LNCAP (cell line): ENCODE measurements at regions not wholly inside any gene's neighbourhood (a gene's known extent, or its start where the extent isn't known, plus 50 kb on each side); places are given as distances from the start of the nearest gene placed in this dataset.

ENCODE experiments used
- TF ChIP-seq, protein P1 (sequence below): fragments of 450-650 bp; IDR thresholded peaks from 2 replicates; pipeline ENCODE4 v1.5.1; 2017; ENCODE audit warnings: mild to moderate bottlenecking

DNA sequence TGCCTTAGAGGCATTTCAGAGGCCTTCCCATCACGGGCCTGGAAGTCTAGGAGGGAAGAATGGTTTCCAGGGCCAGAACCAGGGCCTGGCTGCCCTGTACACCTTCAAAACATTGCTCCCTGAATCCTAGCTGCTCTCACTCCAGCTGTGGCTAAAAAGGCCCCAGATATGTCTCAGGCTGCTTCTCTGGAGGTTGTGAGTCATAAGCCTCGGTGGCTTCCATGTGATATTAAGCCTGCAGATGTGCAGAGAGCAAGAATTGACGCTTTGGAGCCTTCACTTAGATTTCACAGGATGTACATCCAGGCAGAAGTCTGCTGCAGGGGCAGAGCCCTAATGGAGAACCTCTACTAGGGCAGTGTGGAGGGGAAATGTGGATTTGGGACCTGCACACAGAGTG, 502.5 kb downstream of the GRXCR1 start:
- TF ChIP-seq, protein P1, sequence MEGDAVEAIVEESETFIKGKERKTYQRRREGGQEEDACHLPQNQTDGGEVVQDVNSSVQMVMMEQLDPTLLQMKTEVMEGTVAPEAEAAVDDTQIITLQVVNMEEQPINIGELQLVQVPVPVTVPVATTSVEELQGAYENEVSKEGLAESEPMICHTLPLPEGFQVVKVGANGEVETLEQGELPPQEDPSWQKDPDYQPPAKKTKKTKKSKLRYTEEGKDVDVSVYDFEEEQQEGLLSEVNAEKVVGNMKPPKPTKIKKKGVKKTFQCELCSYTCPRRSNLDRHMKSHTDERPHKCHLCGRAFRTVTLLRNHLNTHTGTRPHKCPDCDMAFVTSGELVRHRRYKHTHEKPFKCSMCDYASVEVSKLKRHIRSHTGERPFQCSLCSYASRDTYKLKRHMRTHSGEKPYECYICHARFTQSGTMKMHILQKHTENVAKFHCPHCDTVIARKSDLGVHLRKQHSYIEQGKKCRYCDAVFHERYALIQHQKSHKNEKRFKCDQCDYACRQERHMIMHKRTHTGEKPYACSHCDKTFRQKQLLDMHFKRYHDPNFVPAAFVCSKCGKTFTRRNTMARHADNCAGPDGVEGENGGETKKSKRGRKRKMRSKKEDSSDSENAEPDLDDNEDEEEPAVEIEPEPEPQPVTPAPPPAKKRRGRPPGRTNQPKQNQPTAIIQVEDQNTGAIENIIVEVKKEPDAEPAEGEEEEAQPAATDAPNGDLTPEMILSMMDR, result no peak

DNA sequence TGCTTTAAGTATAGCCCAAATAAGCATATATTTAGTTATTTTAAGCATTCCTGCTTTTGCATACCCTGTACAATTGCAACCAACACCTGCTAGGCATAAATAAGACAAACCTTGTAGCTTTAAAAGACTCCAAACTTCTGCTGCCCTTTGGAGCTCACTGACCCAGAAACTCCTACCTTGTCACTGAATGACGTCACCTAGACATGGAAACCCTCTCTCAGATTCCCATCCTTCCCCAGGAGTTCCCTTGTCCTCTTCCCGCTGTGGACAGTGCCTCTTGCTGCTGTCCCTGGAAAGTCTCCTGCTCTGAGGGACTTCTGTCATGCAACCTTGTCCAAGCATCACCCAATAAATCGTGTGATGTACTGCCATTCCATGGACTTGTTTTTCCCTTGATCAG, 507.2 kb downstream of the GRXCR1 start:
- TF ChIP-seq, protein P1, result no peak

DNA sequence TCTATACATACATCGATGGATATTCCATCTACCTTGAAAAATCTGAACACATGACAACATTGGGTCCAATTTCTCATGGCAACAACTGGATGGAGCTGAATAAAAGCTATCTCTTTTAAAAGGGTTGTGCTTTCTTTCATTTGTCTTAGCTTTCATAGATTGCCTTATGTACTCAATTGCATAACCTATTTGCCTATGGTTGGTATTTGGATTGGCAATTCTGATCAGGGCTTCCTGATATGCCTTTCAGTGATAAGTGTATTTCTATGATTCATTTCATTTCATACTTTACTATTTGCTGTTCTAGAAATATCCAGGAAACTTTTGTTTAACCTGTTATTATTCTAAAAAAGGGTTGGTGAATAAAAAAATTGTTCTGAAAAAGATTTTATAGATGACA, 509.9 kb downstream of the GRXCR1 start:
- TF ChIP-seq, protein P1, result no peak

DNA sequence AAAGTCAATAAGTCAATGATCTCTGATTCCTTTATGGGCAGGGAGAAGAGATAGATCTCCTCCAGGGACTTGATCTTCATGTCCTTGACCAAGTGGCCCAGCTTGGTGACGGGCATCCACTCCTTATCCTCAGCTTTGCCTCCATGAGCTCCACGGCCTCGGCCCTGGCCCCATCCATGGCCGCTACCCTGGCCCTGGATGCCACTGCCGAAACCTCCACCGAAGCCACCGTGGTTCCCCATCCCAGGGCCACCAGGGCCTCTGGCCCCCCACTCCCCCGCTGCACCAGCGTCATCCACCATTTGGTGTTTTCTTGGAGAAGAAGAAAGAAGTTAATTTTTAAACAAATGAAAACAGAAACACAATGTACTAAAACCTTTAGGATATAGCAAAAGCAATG, 518.1 kb downstream of the GRXCR1 start:
- TF ChIP-seq, protein P1, result no peak

DNA sequence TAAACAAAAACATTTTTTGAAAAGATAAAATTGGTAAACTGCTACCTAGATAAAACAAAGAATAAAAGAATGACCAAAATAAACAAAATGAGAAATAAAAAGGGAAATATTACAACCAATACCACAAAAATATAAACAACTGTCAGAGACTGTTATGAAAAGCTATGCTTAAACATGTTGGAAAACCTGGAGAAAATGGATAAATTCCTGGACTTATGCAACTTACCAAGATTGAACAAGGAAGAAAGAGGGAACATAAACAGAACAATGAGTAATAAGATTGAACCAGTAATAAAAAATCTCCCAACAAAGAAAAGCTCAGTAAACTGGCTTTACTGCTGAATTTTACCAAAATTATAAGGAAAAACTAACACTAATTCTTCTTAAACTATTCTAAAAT, 518.7 kb downstream of the GRXCR1 start:
- TF ChIP-seq, protein P1, result no peak

DNA sequence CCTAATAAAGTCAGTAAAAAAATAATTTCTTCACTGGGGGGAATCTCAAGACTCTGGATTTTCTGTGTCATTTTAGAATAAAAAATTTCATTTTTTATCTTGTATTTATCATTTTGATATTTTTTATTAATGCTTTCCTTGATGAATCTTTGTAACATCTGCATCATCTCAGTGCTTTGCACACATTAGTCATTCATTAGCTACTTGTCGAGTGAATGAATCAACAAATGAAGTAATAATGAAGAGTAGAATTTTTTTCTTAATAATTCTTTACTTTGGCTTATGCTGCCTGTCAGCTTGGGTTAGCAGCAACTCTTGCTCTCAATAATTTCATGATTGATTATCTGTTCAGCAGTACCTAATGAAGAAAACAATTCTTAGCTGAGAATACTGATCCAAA, 530.8 kb downstream of the GRXCR1 start:
- TF ChIP-seq, protein P1, result no peak

DNA sequence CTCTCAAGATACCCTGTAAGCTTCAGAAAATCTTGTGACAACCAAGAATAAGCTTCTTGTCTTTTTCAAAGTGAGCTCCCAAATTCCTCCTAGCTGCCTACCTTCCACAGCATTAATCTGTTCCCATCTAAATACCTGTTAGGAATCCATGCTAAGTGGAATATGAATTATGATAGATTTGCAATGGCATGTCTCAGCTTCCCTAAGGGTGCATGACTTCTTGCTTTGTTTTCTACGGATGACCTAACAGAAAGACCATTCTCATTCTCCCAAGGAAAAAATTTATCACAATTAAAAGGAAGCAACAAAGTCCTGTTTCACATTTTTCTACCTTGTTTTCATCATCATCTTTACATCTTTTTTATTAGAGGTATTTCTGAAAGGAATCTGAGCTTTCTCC, 532.7 kb downstream of the GRXCR1 start:
- TF ChIP-seq, protein P1, result no peak

DNA sequence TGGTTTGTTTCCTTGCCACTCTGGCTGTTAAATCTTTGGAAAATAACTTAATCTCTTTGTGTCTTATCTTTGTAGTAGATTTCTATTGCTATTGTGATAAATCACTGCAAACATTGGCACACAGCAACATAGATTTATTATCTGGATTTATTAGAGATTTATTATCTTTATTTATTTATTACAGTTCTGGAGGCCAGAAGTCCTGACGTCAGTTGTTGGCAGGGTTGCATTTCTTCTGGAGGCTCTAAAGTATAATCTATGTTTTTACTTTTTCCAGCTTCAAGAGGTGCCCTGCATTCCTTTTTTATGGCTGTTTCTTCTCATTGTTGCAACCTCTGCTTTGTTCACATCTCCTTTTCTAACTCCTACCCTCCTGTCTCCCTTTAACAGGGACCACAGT, 542.8 kb downstream of the GRXCR1 start:
- TF ChIP-seq, protein P1, result no peak
